ENCODE measurements at regions not wholly inside any gene's neighbourhood (a gene's known extent, or its start where the extent isn't known, plus 50 kb on each side); places are given as distances from the start of the nearest gene placed in this dataset.
"Not testable (repeated sequence)": the region's sequence is repeated elsewhere in the genome, so short reads cannot be mapped to it uniquely, and the experiment has no call there.

DNA sequence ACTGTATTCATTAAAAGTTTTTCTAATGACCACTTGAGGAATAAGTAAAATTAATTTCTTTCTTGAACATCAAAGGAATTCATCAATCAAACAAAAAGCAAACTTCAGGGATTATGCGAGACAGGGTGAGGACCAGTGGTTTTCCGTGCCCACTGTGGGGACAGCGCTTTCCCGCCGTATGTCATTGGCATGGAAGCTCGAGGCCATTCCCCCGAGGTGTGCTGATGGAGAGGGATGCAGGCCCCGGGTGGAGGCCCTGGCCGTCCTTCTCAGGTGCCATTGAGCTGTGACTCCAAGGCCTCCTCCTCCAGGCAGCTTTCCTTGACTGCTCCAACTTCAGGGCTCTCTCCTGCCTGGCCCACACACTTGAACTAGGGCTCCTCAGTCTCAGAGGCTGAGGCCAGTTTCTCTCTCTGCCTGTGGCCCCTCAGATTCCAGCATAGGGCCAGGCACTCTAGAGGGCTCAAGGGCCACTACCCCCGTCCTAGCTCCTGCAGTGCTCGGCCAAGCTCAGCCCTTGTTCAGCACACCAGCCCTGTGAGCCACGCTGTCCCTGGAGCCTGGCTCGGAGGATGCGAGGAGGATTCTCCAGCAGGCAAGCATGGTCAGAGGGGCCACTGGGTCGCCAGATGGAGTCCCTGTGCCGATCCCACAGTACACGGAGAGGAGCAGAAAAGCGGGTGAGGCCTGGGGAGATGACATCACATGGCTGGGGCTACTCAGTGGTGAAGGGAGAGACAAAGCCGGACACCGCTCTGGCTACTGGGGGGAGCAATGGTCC is 248.0 kb upstream of the SGCG start:
- H3K4me1 ChIP-seq (ENCODE audit: insufficient read depth, low read length); H3K4me3 ChIP-seq (ENCODE audit: low read depth in 1 of 2, low read length in 2 of 2); H3K27me3 ChIP-seq (ENCODE audit: control insufficient read depth in 1 of 2, insufficient read depth in 2 of 2, low read length in 2 of 2); H3K9me3 ChIP-seq (ENCODE audit: low read length); H3K9ac ChIP-seq (ENCODE audit: low read length); H3K27ac ChIP-seq (ENCODE audit: low read depth, low read length); H3K36me3 ChIP-seq (ENCODE audit: insufficient read depth, low read length): not testable (repeated sequence)

DNA sequence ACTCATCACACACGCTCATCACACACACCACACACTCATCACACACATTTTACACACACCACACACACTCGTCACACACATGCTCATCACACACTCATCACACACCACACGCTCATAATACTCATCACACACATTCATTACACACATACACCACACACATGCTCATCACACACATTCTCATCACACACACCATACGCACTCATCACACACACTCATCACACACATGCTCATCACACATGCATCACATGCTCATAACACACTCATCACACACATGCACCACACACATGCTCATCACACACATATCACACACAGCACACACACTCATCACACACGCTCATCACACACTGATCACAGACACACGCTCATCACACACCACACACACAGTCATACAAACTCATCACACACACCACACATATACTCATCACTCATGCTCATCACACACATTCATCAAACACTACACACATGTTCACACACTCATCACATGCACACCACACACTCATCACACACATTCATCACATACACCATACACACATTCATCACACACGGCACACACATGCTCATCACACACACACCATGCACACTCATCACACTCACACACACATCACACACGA is 247.1 kb upstream of the SGCG start:
- Histone ChIP-seq H3K36me3 (ENCODE audit: insufficient read depth, low read length) (no peaks in the 10 kb centered on the region), H3K27me3 (ENCODE audit: control insufficient read depth in 1 of 2, insufficient read depth in 2 of 2, low read length in 2 of 2) (no peaks in the 10 kb centered on the region), H3K9ac (ENCODE audit: low read length) (no peak overlapping the region), H3K4me1 (ENCODE audit: insufficient read depth, low read length) (no peaks in the 10 kb centered on the region), H3K9me3 (ENCODE audit: low read length) (no peaks in the 10 kb centered on the region), H3K4me3 (ENCODE audit: low read depth in 1 of 2, low read length in 2 of 2) (no peak overlapping the region), H3K27ac (ENCODE audit: low read depth, low read length) (no peak overlapping the region)

DNA sequence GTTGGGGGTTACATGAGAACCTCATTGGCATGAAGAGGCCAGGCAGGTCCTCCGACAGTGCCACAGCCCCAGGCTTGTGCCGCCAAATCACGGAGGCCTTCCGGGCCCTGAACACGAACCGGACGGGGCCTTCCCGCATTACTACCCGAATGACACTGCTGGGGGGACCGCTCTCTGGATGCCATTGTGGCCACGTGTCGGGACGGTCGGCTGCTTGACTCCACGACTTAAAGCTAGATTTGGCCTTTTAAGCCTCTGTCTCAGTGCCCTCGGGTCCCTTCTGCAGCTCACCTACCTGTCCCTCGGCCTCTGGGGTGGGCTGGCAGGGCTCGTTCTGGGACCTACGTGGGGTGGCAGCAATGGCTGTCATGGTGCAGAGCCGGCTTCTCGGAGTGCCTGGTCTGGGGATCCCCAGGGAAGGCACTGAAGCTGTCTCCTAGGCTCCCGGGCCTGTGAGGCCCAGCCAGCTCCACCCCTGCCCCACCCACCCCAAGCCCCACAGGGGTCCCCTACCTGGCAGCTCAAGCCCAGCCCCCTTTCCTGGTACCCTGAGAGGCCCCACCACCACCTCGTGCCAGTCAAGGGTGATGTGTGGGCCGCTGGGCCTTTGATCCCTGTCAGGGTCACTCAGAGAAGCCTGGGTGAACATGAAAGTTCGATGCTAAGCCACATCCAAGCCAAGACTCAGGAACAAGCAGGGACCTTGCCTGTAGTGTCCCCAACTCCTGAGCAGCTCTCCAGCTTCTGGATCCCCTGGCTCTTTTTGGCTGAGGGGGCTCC is 245.8 kb upstream of the SGCG start:
- Histone ChIP-seq H3K9me3 (ENCODE audit: low read length) (no peaks in the 10 kb centered on the region), H3K9ac (ENCODE audit: low read length) (no peak overlapping the region), H3K4me1 (ENCODE audit: insufficient read depth, low read length) (no peaks in the 10 kb centered on the region), H3K27me3 (ENCODE audit: control insufficient read depth in 1 of 2, insufficient read depth in 2 of 2, low read length in 2 of 2) (no peaks in the 10 kb centered on the region), H3K36me3 (ENCODE audit: insufficient read depth, low read length) (no peaks in the 10 kb centered on the region), H3K4me3 (ENCODE audit: low read depth in 1 of 2, low read length in 2 of 2) (no peak overlapping the region), H3K27ac (ENCODE audit: low read depth, low read length) (no peak overlapping the region)

DNA sequence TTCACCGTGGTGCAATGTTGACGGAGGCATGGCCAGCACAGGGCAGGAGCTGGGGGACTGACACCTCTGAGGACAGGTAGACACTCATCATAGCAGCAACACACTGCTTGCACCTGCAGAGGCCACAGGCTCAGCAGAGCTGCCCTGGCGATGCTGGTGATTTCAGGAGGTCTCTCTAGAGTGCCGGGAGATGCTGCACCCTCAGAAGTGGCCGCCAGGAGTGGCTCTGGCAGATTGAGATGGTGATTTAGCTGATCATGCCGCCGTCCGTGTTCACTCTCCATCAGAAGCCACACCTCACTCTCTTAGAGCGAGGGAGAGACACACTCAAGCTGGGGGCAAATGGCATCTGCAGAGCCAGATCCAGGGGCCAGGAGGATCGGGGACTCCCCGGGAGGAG is 244.6 kb upstream of the SGCG start:
- no peaks in the 10 kb centered on the region for H3K9me3 ChIP-seq (ENCODE audit: low read length)
- H3K27ac ChIP-seq (ENCODE audit: low read depth, low read length): no peak overlapping the region
- no peak overlapping the region for H3K9ac ChIP-seq (ENCODE audit: low read length)
- H3K4me3 ChIP-seq (ENCODE audit: low read depth in 1 of 2, low read length in 2 of 2): no peak overlapping the region
- no peaks in the 10 kb centered on the region for H3K36me3 ChIP-seq (ENCODE audit: insufficient read depth, low read length)
- peaks cover 0 to 5% of the 10 kb centered on the region in 2 donors for H3K27me3 ChIP-seq (ENCODE audit: control insufficient read depth in 1 of 2, insufficient read depth in 2 of 2, low read length in 2 of 2)
- H3K4me1 ChIP-seq (ENCODE audit: insufficient read depth, low read length): no peaks in the 10 kb centered on the region

DNA sequence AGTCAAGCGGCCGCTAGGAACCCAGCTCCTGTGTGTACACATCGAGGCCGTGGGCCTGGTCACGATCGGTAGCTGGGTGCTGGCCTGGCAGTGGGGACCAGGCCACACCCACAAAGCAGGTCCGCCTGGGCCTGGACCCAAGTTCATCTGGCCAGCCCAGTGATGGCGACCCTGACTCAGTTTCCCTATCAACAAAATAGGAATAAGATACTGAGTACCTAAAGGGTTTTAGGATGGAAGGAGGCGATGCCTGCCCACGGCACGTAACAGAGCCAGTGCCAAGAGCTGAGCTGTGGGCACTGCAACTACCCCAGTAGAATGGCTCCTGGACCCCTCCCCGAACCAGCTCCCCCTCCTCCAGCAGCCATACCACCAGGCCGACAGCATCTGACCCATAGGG is 243.5 kb upstream of the SGCG start:
- peaks cover 0 to 5% of the 10 kb centered on the region in 2 donors for H3K27me3 ChIP-seq (ENCODE audit: control insufficient read depth in 1 of 2, insufficient read depth in 2 of 2, low read length in 2 of 2)
- no peaks in the 10 kb centered on the region for H3K36me3 ChIP-seq (ENCODE audit: insufficient read depth, low read length)
- no peak overlapping the region for H3K4me3 ChIP-seq (ENCODE audit: low read depth in 1 of 2, low read length in 2 of 2)
- H3K9ac ChIP-seq (ENCODE audit: low read length): no peak overlapping the region
- no peaks in the 10 kb centered on the region for H3K4me1 ChIP-seq (ENCODE audit: insufficient read depth, low read length)
- H3K27ac ChIP-seq (ENCODE audit: low read depth, low read length): no peak overlapping the region
- H3K9me3 ChIP-seq (ENCODE audit: low read length): no peaks in the 10 kb centered on the region

DNA sequence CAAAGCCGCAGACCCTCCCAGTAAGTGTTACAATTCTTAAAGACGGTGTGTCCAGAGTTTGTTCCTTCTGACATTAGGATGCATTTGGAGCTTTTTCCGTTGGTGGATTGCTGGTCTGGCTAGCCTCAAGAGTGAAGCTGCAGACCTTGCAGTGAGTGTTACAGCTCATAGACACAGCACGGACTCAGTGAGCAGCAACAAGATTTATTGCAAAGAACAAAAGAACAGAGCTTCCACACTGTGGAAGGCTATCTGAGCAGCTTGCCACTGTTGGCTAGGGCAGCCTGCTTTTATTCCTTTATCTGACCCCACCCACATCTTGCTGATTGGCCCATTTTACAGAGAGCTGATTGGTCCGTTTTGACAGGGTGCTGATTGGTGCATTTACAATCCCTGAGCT is 242.8 kb upstream of the SGCG start:
- H3K4me3 ChIP-seq (ENCODE audit: low read depth in 1 of 2, low read length in 2 of 2): no peak overlapping the region
- no peaks in the 10 kb centered on the region for H3K36me3 ChIP-seq (ENCODE audit: insufficient read depth, low read length)
- H3K9me3 ChIP-seq (ENCODE audit: low read length): no peaks in the 10 kb centered on the region
- no peak overlapping the region for H3K27ac ChIP-seq (ENCODE audit: low read depth, low read length)
- H3K9ac ChIP-seq (ENCODE audit: low read length): no peak overlapping the region
- H3K4me1 ChIP-seq (ENCODE audit: insufficient read depth, low read length): no peaks in the 10 kb centered on the region
- H3K27me3 ChIP-seq (ENCODE audit: control insufficient read depth in 1 of 2, insufficient read depth in 2 of 2, low read length in 2 of 2): peaks cover 0 to 5% of the 10 kb centered on the region in 2 donors

DNA sequence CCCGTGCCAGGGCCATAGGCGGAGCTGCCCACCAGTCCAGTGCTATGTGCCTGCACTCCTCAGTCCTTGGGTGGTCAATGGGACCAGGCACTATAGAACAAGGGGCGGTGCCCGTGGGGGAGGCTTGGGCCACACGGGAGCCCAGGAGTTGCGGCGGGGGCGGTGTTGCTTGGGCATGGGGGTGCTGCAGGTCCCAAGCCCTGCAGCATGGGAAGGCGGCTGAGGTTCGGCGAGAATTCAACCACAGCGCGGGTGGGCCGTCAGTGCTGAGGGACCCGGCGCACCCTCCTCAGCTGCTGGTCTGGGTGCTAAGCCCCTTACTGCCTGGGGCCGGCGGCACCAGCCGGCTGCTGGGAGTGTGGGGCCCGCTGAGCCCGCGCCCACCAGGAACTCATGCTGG is 242.2 kb upstream of the SGCG start:
- Histone ChIP-seq H3K4me3 (ENCODE audit: low read depth in 1 of 2, low read length in 2 of 2) (no peak overlapping the region), H3K9me3 (ENCODE audit: low read length) (no peaks in the 10 kb centered on the region), H3K27me3 (ENCODE audit: control insufficient read depth in 1 of 2, insufficient read depth in 2 of 2, low read length in 2 of 2) (peaks cover 0 to 5% of the 10 kb centered on the region in 2 donors), H3K27ac (ENCODE audit: low read depth, low read length) (no peak overlapping the region), H3K9ac (ENCODE audit: low read length) (no peak overlapping the region), H3K36me3 (ENCODE audit: insufficient read depth, low read length) (no peaks in the 10 kb centered on the region), H3K4me1 (ENCODE audit: insufficient read depth, low read length) (no peaks in the 10 kb centered on the region)

DNA sequence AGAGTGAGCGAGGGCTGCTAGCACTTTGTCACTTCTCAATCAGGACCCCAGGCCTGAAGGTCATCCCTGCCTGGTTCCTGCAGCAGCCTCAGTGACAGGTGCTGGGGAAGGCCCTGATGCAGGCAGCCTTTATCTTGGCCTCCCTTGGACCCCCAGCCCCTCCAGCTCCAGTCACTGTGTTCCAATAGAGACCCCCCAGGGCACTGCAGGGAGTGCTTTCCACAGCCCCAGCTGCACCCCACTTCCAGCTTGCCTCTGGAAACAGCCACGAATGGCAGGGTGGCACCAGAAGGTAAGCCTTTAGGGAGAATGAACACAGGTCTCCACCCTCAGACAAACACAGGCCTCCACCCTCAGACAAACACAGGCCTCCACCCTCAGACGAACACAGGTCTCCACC is 241.6 kb upstream of the SGCG start:
- H3K36me3 ChIP-seq (ENCODE audit: insufficient read depth, low read length): no peaks in the 10 kb centered on the region
- H3K9me3 ChIP-seq (ENCODE audit: low read length): no peaks in the 10 kb centered on the region
- H3K4me1 ChIP-seq (ENCODE audit: insufficient read depth, low read length): no peaks in the 10 kb centered on the region
- no peak overlapping the region for H3K4me3 ChIP-seq (ENCODE audit: low read depth in 1 of 2, low read length in 2 of 2)
- no peak overlapping the region for H3K9ac ChIP-seq (ENCODE audit: low read length)
- no peak overlapping the region for H3K27ac ChIP-seq (ENCODE audit: low read depth, low read length)
- H3K27me3 ChIP-seq (ENCODE audit: control insufficient read depth in 1 of 2, insufficient read depth in 2 of 2, low read length in 2 of 2): peaks cover 0 to 5% of the 10 kb centered on the region in 2 donors

DNA sequence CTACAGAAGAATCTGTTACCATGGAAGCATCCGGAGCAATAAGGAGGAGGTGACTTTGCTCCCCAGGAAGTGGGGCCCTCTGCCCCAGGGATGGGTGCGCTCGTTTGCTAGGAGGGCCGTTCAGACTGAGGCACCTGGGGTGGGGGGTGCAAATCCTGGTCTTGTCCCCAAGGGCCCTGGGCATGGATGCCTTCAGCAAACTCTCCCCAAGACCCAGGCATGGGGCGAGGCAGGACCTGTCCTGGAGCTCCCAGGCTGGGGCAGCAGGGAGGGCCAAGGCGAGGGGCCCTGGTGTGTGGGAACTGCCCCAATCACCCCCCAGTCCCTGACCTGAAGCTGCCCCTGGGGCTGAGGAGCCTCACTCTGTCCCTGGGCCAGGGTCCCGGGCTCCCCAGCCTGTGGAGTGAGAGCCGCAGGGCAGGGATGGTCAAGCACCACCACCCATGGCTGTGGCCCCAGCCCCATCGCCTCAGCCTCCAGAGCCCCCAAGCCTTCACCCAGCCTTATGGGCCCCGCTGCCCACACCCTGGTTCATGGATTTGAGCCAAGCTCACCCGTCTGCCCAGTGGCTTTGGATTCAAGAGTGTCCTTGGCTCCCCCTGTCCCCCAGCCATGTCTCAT is 240.6 kb upstream of the SGCG start:
- Histone ChIP-seq H3K36me3 (ENCODE audit: insufficient read depth, low read length) (no peaks in the 10 kb centered on the region), H3K4me1 (ENCODE audit: insufficient read depth, low read length) (no peaks in the 10 kb centered on the region)

DNA sequence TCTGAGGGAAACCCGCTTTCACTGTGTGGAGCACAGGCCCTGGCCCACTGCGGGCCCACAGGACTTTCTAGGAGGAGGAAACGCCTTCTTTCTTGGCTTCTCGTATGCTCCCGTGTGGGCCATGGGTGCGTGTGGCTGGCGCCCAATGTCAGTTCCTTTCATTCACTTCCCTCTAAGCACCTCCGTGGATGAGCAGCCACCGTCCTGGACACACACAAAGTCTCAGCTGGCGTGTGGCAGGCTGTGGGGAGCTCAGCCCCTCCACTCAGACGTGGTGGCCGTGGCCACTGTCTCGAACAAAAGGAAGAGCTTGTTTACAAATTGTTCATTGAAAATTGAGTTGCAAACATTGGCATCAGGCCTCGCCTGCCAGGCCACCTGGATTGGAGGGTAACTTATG is 240.0 kb upstream of the SGCG start:
- no peak overlapping the region for H3K9ac ChIP-seq (ENCODE audit: low read length)
- H3K4me3 ChIP-seq (ENCODE audit: low read depth in 1 of 2, low read length in 2 of 2): no peak overlapping the region
- no peaks in the 10 kb centered on the region for H3K36me3 ChIP-seq (ENCODE audit: insufficient read depth, low read length)
- H3K9me3 ChIP-seq (ENCODE audit: low read length): no peaks in the 10 kb centered on the region
- H3K27me3 ChIP-seq (ENCODE audit: control insufficient read depth in 1 of 2, insufficient read depth in 2 of 2, low read length in 2 of 2): peaks cover 0 to 5% of the 10 kb centered on the region in 2 donors
- no peaks in the 10 kb centered on the region for H3K4me1 ChIP-seq (ENCODE audit: insufficient read depth, low read length)
- H3K27ac ChIP-seq (ENCODE audit: low read depth, low read length): no peak overlapping the region

More for the DNA sequence above, 240.6 kb upstream of the SGCG start:
- no peak overlapping the region for H3K4me3 ChIP-seq (ENCODE audit: low read depth in 1 of 2, low read length in 2 of 2)
- H3K9me3 ChIP-seq (ENCODE audit: low read length): no peaks in the 10 kb centered on the region
- peaks cover 0 to 5% of the 10 kb centered on the region in 2 donors for H3K27me3 ChIP-seq (ENCODE audit: control insufficient read depth in 1 of 2, insufficient read depth in 2 of 2, low read length in 2 of 2)
- no peak overlapping the region for H3K27ac ChIP-seq (ENCODE audit: low read depth, low read length)
- no peak overlapping the region for H3K9ac ChIP-seq (ENCODE audit: low read length)

DNA sequence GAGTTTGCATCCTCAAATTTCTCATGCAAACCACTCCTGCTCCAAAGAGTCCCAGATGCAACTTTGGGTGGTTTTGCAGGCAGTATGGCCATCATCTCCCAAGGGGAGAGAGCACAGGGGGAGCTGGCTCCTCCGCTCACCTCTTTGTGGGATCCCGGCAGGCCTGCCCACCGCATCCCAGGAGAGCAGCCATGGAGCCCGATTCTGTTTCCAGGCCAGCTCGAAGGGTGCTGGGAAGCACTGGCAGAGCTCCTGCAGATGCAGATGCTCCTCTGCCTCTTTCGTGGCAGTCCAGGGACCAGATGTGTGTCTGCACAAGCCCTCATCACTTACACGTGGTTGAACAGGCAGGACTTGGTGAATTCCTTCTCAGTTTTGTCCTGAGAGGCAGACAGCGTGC is 239.3 kb upstream of the SGCG start:
- not testable (repeated sequence) for H3K9me3 ChIP-seq (ENCODE audit: low read length); H3K9ac ChIP-seq (ENCODE audit: low read length); H3K36me3 ChIP-seq (ENCODE audit: insufficient read depth, low read length); H3K27ac ChIP-seq (ENCODE audit: low read depth, low read length); H3K4me1 ChIP-seq (ENCODE audit: insufficient read depth, low read length); H3K27me3 ChIP-seq (ENCODE audit: control insufficient read depth in 1 of 2, insufficient read depth in 2 of 2, low read length in 2 of 2); H3K4me3 ChIP-seq (ENCODE audit: low read depth in 1 of 2, low read length in 2 of 2)

Measured in muscle layer of colon (tissue), 2 donors.